ENCODE measurements at regions not wholly inside any gene's neighbourhood (a gene's known extent, or its start where the extent isn't known, plus 50 kb on each side); places are given as distances from the start of the nearest gene placed in this dataset.

- Mint-ChIP-seq H3K27ac (no peak overlapping the region), H3K4me3 (no peak overlapping the region), H3K36me3 (no peaks in the 10 kb centered on the region), H3K9me3 (ENCODE audit: low read depth) (no peaks in the 10 kb centered on the region), H3K4me1 (peaks cover 5% of the 10 kb centered on the region), H3K27me3 (no peaks in the 10 kb centered on the region)
- DNase-seq (no peak), ATAC-seq (no peak)
- CTCF ChIA-PET: no interaction called here
Observed at GRCh38 chr12:46942579-46942978, 116.8 kb upstream of the SLC38A4 start.

DNA sequence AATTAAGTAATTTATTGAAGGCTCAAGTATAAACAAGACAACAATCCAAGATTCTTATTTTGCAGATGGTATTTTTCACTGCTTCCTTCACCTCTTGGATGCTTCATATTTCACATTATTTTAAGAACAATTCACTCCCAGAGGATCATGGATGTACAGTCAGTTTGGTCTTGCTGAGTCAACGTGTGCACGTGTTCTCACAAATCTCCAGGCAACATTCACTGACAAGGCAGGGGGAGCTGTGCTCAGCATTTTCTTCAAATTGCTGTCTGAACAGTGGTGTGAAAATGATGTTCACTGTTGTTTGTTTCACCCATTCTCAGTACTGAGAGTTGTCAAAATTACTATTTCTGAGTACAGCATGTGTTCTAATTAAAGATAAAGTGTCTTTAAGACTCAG lies 118.3 kb upstream of the SLC38A4 start:
- H3K4me1 Mint-ChIP-seq: peaks cover 5% of the 10 kb centered on the region
- H3K36me3 Mint-ChIP-seq: no peaks in the 10 kb centered on the region
- DNase-seq: no peak
- no peaks in the 10 kb centered on the region for H3K27me3 Mint-ChIP-seq
- H3K27ac Mint-ChIP-seq: no peak overlapping the region
- no peaks in the 10 kb centered on the region for H3K9me3 Mint-ChIP-seq (ENCODE audit: low read depth)
- no peak overlapping the region for H3K4me3 Mint-ChIP-seq
- no peak for ATAC-seq
- CTCF ChIA-PET: interaction anchor here (1.6 kb wide), 1 partner anchor 9 kb away, joined by 5 read pairs; no protein-coding TSS in a partner anchor

DNA sequence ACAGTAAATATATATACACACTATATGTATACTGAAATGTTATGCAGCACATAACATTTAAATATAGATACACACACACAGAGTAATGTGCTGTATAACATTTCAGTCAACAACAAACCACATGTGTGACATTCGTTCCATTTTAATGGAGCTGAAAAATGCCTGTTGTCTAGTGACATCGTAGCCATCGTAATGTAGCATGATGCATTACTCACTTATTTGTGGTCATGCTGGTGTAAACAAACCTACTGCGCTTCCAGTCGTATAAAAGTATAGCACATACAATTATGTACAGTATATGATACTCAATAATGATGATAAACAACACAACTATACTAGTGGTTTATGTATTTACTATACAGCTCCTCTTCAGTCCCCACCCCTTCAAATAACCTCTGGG lies 119.0 kb upstream of the SLC38A4 start:
- H3K4me3 Mint-ChIP-seq: no peak overlapping the region
- H3K36me3 Mint-ChIP-seq: no peaks in the 10 kb centered on the region
- no peaks in the 10 kb centered on the region for H3K27me3 Mint-ChIP-seq
- no peaks in the 10 kb centered on the region for H3K9me3 Mint-ChIP-seq (ENCODE audit: low read depth)
- CTCF ChIA-PET: interaction anchor here (1.6 to 1.9 kb wide), 2 partner anchors 9 to 14 kb away, joined by 5 to 6 read pairs; no protein-coding TSS in a partner anchor
- DNase-seq: no peak
- ATAC-seq: no peak
- H3K27ac Mint-ChIP-seq: no peak overlapping the region
- peaks cover 5% of the 10 kb centered on the region for H3K4me1 Mint-ChIP-seq

DNA sequence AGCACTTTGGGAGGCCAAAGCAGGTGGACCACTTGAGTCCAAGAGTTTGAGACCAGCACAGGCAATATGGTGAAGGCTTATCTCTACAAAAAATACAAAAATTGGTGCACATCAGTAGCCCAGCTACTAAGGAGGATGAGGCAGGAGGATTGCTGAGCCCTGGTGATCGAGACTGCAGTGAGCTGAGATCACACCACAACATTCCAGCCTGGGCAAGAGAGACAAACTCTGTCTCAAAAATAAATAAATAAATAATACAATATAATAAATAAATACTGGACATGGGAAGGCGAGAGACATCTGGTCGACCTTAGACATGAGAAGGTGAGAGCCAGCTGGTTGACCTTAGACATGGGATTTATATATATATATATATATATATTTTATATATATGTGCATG lies 119.8 kb upstream of the SLC38A4 start:
- Mint-ChIP-seq H3K4me3 (no peak overlapping the region), H3K27me3 (no peaks in the 10 kb centered on the region), H3K9me3 (ENCODE audit: low read depth) (no peaks in the 10 kb centered on the region), H3K36me3 (no peaks in the 10 kb centered on the region), H3K27ac (no peak overlapping the region), H3K4me1 (peaks cover 5% of the 10 kb centered on the region)
- ATAC-seq (no peak), DNase-seq (no peak)
- CTCF ChIA-PET: interaction anchor here (1.9 kb wide), 1 partner anchor 13 kb away, joined by 6 read pairs; no protein-coding TSS in a partner anchor

- Mint-ChIP-seq H3K9me3 (ENCODE audit: low read depth) (no peaks in the 10 kb centered on the region), H3K4me3 (no peak overlapping the region), H3K27me3 (no peaks in the 10 kb centered on the region), H3K27ac (no peak overlapping the region), H3K36me3 (no peaks in the 10 kb centered on the region), H3K4me1 (peaks cover 5% of the 10 kb centered on the region)
- ATAC-seq: no peak
- DNase-seq: no peak
- CTCF ChIA-PET: interaction anchor here (0.8 to 1.9 kb wide), 2 partner anchors 13 to 821 kb away, joined by 3 to 6 read pairs; no protein-coding TSS in a partner anchor
Observed at GRCh38 chr12:46946137-46946536, 120.3 kb upstream of the SLC38A4 start.

DNA sequence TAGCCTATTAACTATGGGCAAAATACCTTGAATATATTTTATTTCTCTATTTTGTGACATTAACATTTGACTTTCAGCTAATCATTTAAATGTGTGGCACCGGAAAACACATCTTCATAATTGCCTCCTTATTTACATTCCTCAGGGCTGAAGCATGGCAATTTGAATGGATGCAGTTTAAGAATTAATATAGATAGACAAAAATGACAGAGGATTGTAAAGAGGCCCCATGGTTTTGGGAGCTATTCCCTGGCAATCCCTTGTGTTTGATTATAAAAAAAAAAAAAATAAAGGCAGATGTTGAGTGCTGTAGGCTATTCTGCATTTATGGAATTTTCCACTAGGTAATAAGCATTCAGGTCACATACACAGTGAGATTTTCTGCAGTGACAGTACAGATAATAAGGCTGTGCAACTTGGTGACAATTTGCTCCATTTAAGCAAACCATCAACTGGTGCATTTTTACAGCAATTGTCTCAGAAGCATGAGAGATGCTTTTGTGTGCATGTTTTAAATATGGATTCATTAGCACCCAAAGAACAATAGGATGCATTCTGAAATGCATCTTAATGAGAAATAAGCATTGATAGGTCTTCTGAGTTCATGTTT lies 123.2 kb upstream of the SLC38A4 start:
- H3K27me3 Mint-ChIP-seq: peaks cover 14% of the 10 kb centered on the region
- ATAC-seq (no peak), DNase-seq (no peak)
- no peak overlapping the region for H3K27ac Mint-ChIP-seq
- no peaks in the 10 kb centered on the region for H3K36me3 Mint-ChIP-seq
- H3K4me1 Mint-ChIP-seq: peaks cover 5% of the 10 kb centered on the region
- no peaks in the 10 kb centered on the region for H3K9me3 Mint-ChIP-seq (ENCODE audit: low read depth)
- no peak overlapping the region for H3K4me3 Mint-ChIP-seq
- CTCF ChIA-PET: no interaction called here

GRCh38 chr12:46950094-46950493 lies 124.3 kb upstream of the SLC38A4 start:
- Mint-ChIP-seq H3K4me1 (peaks cover 5% of the 10 kb centered on the region), H3K36me3 (no peaks in the 10 kb centered on the region), H3K4me3 (no peak overlapping the region), H3K9me3 (ENCODE audit: low read depth) (no peaks in the 10 kb centered on the region), H3K27ac (no peak overlapping the region), H3K27me3 (peaks cover 18% of the 10 kb centered on the region)
- DNase-seq: no peak
- no peak for ATAC-seq
- CTCF ChIA-PET: no interaction called here

DNA sequence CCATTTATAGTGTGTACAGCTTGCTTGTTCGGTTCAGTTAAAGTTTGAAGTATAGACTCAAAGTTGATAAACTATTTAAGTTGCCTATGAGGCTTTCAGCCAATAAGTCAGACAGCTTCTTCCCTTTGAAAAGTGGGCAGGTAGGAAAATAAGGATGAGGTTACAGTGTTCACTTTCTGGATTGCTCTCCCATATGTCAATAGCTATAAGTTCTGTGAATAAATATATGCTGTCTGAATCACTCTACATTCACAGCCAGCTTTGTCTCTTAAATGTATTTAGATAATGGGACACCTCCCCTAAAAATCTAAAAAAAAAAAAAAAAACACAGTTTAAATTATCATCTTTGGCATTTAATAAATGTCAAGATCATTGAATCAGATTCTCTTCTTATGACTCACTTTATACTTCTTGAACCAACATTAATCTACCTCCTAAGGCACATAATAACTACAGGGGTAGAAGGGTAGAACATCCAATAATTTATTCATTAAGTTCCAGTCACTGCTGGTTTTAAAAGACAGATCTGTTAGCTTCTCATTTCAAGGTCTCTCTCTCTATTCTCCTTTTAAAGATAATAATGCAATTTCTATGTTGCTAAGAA lies 126.4 kb upstream of the PCED1B start:
- ATAC-seq (no peak), DNase-seq (no peak)
- Mint-ChIP-seq H3K27ac (no peak overlapping the region), H3K9me3 (ENCODE audit: low read depth) (no peaks in the 10 kb centered on the region), H3K4me3 (no peak overlapping the region), H3K4me1 (no peaks in the 10 kb centered on the region), H3K27me3 (peaks cover 21% of the 10 kb centered on the region), H3K36me3 (no peaks in the 10 kb centered on the region)
- CTCF ChIA-PET: interaction anchor here (0.6 to 1.1 kb wide), 3 partner anchors 9 to 851 kb away, joined by 3 to 5 read pairs (median 3); no protein-coding TSS in a partner anchor

DNA sequence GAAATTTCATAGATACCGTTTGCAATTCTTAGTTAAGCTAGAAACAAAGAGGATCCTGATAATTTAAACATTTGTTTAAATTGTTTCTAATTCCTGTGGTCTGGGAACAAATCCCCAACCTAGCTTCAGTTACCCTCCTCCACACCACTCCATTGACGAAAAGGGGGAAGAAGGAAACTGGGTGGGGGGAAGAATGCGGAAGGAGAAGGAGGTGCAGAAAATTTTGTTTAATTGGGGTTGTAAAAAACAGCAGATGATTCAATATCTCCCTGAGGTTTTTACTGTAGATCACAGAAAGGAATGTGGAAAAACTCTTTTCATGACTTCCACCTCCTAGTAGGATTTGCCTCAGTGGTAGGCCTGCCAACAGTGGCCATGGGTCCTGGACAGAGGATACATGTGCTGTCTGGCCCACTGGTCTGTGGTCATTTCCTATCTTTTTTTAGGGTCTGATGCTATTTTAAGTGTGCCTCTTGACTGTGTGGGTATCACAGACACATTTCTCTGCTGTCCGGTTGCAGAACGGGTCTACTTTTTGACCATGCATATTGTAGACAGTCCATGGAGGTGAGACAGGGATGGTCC lies 122.9 kb upstream of the PCED1B start:
- Mint-ChIP-seq H3K4me1 (no peaks in the 10 kb centered on the region), H3K27ac (no peak overlapping the region), H3K9me3 (ENCODE audit: low read depth) (no peaks in the 10 kb centered on the region), H3K4me3 (no peak overlapping the region), H3K36me3 (no peaks in the 10 kb centered on the region), H3K27me3 (peaks cover 31% of the 10 kb centered on the region)
- DNase-seq (no peak), ATAC-seq (no peak)
- CTCF ChIA-PET: no interaction called here

DNA sequence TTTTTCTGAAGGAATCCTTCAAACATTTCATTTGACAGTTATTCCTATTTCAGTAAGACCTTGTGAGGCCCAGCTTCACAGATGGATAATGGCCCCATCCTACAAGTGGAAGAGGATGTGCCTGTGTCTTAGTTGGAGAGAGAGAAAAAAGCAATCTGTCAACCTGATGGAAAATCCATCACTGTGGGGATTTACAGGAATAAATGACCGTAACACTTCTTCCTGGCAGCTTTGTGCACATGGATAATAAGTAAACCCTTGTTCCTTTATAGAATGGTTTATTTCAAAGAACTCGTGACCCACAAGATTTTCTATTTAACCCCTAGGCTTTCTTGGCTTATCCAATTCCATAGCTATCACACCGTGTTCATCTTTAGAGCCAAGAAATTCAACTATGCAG lies 121.4 kb upstream of the PCED1B start:
- Mint-ChIP-seq H3K4me3 (no peak overlapping the region), H3K9me3 (ENCODE audit: low read depth) (no peaks in the 10 kb centered on the region), H3K4me1 (no peaks in the 10 kb centered on the region), H3K27me3 (peaks cover 26% of the 10 kb centered on the region), H3K36me3 (no peaks in the 10 kb centered on the region), H3K27ac (no peak overlapping the region)
- CTCF ChIA-PET: interaction anchor here (1.6 kb wide), 1 partner anchor 13 kb away, joined by 6 read pairs; no protein-coding TSS in a partner anchor
- ATAC-seq (no peak), DNase-seq (no peak)

DNA sequence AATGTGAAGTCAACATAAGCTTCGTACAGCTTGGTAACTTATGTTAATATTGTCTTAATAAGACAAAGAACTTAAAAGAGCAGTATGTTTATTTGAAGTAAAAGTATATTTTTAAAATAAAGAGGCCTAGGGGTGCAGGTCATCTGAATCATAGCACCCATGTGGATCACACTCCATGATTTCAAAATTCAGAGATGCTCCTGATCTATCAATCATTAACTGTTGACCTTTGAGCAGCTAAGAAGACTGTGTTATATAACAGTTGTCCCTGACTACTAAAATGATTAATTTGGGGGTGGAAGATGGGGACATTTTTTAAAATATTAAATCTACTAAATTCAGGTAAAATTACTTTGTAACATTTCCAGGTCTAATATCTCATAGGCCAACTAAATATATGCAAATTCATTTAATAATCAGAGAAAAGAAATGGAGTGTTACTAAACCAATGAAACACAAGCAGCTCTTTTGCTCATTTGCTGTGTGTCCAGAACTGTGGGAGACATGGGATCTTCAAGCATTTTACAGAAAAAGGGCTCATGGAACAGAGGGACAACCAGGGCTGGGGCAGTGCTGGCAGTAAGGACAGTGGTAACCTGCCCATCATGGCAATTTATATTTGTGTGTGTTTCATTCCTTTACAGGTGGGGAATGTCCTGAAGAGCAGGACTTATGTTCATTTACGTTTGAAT lies 120.7 kb upstream of the PCED1B start:
- no peak overlapping the region for H3K4me3 Mint-ChIP-seq
- no peak overlapping the region for H3K27ac Mint-ChIP-seq
- no peaks in the 10 kb centered on the region for H3K36me3 Mint-ChIP-seq
- H3K4me1 Mint-ChIP-seq: no peaks in the 10 kb centered on the region
- DNase-seq (no peak), ATAC-seq (no peak)
- H3K27me3 Mint-ChIP-seq: peaks cover 20% of the 10 kb centered on the region
- no peaks in the 10 kb centered on the region for H3K9me3 Mint-ChIP-seq (ENCODE audit: low read depth)
- CTCF ChIA-PET: interaction anchor here (1.6 kb wide), 1 partner anchor 13 kb away, joined by 6 read pairs; no protein-coding TSS in a partner anchor

- Mint-ChIP-seq H3K36me3 (no peaks in the 10 kb centered on the region), H3K4me1 (no peaks in the 10 kb centered on the region), H3K4me3 (no peak overlapping the region), H3K27ac (no peak overlapping the region), H3K9me3 (ENCODE audit: low read depth) (no peaks in the 10 kb centered on the region), H3K27me3 (peaks cover 15% of the 10 kb centered on the region)
- ATAC-seq (no peak), DNase-seq (no peak)
- CTCF ChIA-PET: interaction anchor here (1.6 kb wide), 1 partner anchor 14 kb away, joined by 6 read pairs; no protein-coding TSS in a partner anchor
Observed at GRCh38 chr12:46959502-46959901, 119.9 kb upstream of the PCED1B start.

DNA sequence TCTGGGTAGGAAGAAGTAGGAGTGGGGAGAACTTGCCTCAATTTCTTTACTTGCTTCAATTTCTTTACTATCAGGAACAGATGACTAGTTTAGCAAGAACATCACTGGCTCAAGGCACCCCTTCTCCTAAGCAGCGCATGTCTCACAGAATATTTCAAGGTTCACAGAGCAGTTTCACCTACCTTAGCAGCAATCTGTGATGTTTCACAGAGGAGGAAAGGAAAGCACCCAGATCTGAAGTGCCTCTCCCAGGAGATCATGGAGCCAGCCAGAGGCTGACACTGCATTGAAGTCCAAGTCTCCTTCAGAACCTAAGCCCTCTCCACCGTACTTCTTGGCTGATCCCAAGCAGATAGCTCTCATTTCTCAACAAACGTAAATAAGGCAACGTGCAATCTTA lies 118.7 kb upstream of the PCED1B start:
- Mint-ChIP-seq H3K9me3 (ENCODE audit: low read depth) (no peaks in the 10 kb centered on the region), H3K4me1 (no peaks in the 10 kb centered on the region), H3K4me3 (no peak overlapping the region), H3K27me3 (peaks cover 19% of the 10 kb centered on the region), H3K36me3 (no peaks in the 10 kb centered on the region), H3K27ac (no peak overlapping the region)
- DNase-seq (no peak), ATAC-seq (no peak)
- CTCF ChIA-PET: no interaction called here

All from activated CD8-positive, alpha-beta memory T cell treated with anti-CD3 and anti-CD28 coated beads, Interleukin-2, amount 10 ng/mL, durations not matched to agents 7 days and 5 days (primary cell).